Astrocyte of the spinal cord (primary cell): ENCODE measurements at regions not wholly inside any gene's neighbourhood (a gene's known extent, or its start where the extent isn't known, plus 50 kb on each side); places are given as distances from the start of the nearest gene placed in this dataset.

ENCODE experiments used
- DNase-seq: peaks from one replicate; pipeline ENCODE4 v3.0.0; 2011; ENCODE audit warnings: low read depth, low spot score
- H3K4me3 ChIP-seq: 2 replicates; pipeline ENCODE4 v1.5.1; 2011; ENCODE audit warnings: low read depth, mild to moderate bottlenecking, low read length, moderate library complexity
- CTCF ChIP-seq: IDR thresholded peaks from 2 replicates; pipeline ENCODE4 v1.5.1; 2012; ENCODE audit warnings: low read depth, mild to moderate bottlenecking, low read length, inconsistent platforms
- in situ Hi-C: cut with HindIII; loops from 2 replicates; pipeline ENCODE4 v1.10.0; 2017; ENCODE audit warnings: low sequenced_read_pairs

GRCh38 chr4:15149234-15149838, 147.1 kb downstream of the CPEB2 start:
- in situ Hi-C loops, result no loop called here
- DNase-seq, result peak; percentile 63

GRCh38 chr4:15149839-15150592, 147.7 kb downstream of the CPEB2 start:
- peak; percentile 86 for DNase-seq
- in situ Hi-C loops, result no loop called here
- no peak overlapping the region for H3K4me3 ChIP-seq
- peak; percentile 24 for TF ChIP-seq CTCF

More at GRCh38 chr4:15149234-15149838, 147.1 kb downstream of the CPEB2 start:
- TF ChIP-seq CTCF, result no peak
- H3K4me3 ChIP-seq, result no peak overlapping the region

- no peak for DNase-seq
- in situ Hi-C loops, result no loop called here
- no peak overlapping the region for H3K4me3 ChIP-seq
- TF ChIP-seq CTCF, result no peak
Observed at GRCh38 chr4:15150631-15151030, 148.3 kb downstream of the CPEB2 start.

GRCh38 chr4:15151033-15151432, 148.8 kb downstream of the CPEB2 start:
- no peak for DNase-seq
- in situ Hi-C loops, result no loop called here

GRCh38 chr4:15153662-15154061, 151.4 kb downstream of the CPEB2 start:
- in situ Hi-C loops, result no loop called here
- no peak for DNase-seq
- TF ChIP-seq CTCF, result no peak

More at GRCh38 chr4:15151033-15151432, 148.8 kb downstream of the CPEB2 start:
- TF ChIP-seq CTCF, result no peak
- no peak overlapping the region for H3K4me3 ChIP-seq

GRCh38 chr4:15158406-15159091, 156.3 kb downstream of the CPEB2 start:
- in situ Hi-C loops, result no loop called here
- no peak for TF ChIP-seq CTCF
- DNase-seq, result no peak
- H3K4me3 ChIP-seq, result no peak overlapping the region

More at GRCh38 chr4:15153662-15154061, 151.4 kb downstream of the CPEB2 start:
- H3K4me3 ChIP-seq, result no peak overlapping the region
